ENCODE measurements at regions not wholly inside any gene's neighbourhood (a gene's known extent, or its start where the extent isn't known, plus 50 kb on each side); places are given as distances from the start of the nearest gene placed in this dataset.

DNA sequence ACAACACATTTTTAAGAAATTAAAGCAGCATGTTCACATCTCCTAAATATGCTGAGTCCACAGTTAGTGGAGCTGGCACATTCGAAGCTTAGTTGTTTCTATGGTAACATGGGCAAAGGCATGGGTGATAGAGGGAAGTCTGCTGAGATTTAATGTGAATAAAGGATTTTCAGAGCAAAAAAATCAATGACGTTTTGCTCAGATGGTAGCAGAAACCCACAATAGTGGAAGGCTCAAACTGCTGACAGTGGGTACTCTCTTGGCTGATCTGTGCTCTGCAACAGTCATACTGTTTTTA, 795.1 kb upstream of the ARPP21 start:
- WGBS, result 93% methylated on average over 2 of the region's 2 CpGs
- no peak overlapping the region for H3K27ac ChIP-seq (ENCODE audit: low read depth in 1 of 2, low read length in 1 of 2)
- DNase-seq (ENCODE audit: low read depth in 6 of 9, low spot score in 9 of 9), result no peak
- H3K4me1 ChIP-seq (ENCODE audit: control insufficient read depth in 2 of 2, insufficient read depth in 2 of 2, low read length in 2 of 2), result no peaks in the 10 kb centered on the region
- no peaks in the 10 kb centered on the region for H3K27me3 ChIP-seq (ENCODE audit: control insufficient read depth in 2 of 2, insufficient read depth in 1 of 2, low read length in 1 of 2)
- no peak overlapping the region for H3K4me3 ChIP-seq (ENCODE audit: low read length in 2 of 2)
- no peaks in the 10 kb centered on the region for H3K36me3 ChIP-seq (ENCODE audit: control insufficient read depth in 2 of 2, insufficient read depth in 2 of 2, low read length in 1 of 2)
- no peaks in the 10 kb centered on the region for H3K9me3 ChIP-seq (ENCODE audit: control insufficient read depth in 2 of 2, insufficient read depth in 1 of 2, low read length in 1 of 2)

DNA sequence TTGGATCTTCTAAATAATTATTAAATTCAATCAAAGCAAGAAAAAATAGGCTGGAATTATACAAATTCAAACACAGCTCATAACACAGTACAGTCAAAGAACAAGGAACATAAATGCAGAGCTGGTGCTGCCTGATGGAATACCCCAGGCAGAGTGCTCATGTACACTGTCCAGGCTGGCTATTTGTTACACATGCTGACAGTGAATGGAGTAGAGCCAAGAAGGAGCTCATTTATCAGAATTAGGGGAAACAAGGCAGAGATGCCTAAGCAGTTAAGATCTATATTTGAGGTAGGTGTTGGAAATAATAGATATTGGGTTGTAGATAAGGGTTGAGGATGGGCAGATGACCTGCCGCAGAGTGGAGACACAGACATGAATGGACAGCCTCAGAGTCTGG, 788.2 kb upstream of the ARPP21 start:
- DNase-seq (ENCODE audit: low read depth in 6 of 9, low spot score in 9 of 9), result no peak
- Histone ChIP-seq H3K36me3 (ENCODE audit: control insufficient read depth in 2 of 2, insufficient read depth in 2 of 2, low read length in 1 of 2) (no peaks in the 10 kb centered on the region), H3K9me3 (ENCODE audit: control insufficient read depth in 2 of 2, insufficient read depth in 1 of 2, low read length in 1 of 2) (no peaks in the 10 kb centered on the region), H3K4me3 (ENCODE audit: low read length in 2 of 2) (no peak overlapping the region), H3K27me3 (ENCODE audit: control insufficient read depth in 2 of 2, insufficient read depth in 1 of 2, low read length in 1 of 2) (no peaks in the 10 kb centered on the region), H3K4me1 (ENCODE audit: control insufficient read depth in 2 of 2, insufficient read depth in 2 of 2, low read length in 2 of 2) (peaks cover 2% of the 10 kb centered on the region in 2 donors), H3K27ac (ENCODE audit: low read depth in 1 of 2, low read length in 1 of 2) (no peak overlapping the region)
- 100% methylated on average over 1 of the region's 1 CpG for WGBS

DNA sequence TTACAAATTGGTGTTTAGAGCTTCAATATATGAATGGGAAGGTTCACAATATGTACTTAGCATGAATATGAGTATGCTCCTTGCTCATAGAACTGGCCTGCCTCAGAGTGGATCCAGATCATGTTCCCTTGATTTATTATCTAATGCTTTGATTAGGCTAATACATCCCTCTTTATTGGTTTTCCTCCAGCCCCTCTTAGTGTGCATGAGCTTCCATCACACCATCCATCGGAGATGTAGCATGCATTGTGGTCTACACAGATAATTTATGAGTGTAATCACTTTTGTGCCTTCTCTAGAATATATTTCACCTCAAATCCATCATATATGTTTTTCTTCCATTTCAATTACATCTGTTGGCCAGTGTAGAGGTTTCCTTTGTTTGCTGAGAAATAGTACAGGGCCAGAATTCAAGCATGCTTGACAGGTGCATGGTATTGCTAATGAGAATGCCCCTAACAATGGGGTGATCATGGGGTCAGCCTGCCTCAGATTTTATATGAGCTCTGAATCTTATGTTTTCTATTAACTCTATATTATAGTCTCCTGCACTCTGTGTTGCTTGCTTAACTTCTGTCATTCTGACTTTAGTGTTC, 786.4 kb upstream of the ARPP21 start:
- 98% methylated on average over 1 of the region's 1 CpG for WGBS
- DNase-seq (ENCODE audit: low read depth in 6 of 9, low spot score in 9 of 9), result no peak
- Histone ChIP-seq H3K36me3 (ENCODE audit: control insufficient read depth in 2 of 2, insufficient read depth in 2 of 2, low read length in 1 of 2) (no peaks in the 10 kb centered on the region), H3K27me3 (ENCODE audit: control insufficient read depth in 2 of 2, insufficient read depth in 1 of 2, low read length in 1 of 2) (no peaks in the 10 kb centered on the region), H3K27ac (ENCODE audit: low read depth in 1 of 2, low read length in 1 of 2) (no peak overlapping the region), H3K4me3 (ENCODE audit: low read length in 2 of 2) (no peak overlapping the region), H3K9me3 (ENCODE audit: control insufficient read depth in 2 of 2, insufficient read depth in 1 of 2, low read length in 1 of 2) (no peaks in the 10 kb centered on the region), H3K4me1 (ENCODE audit: control insufficient read depth in 2 of 2, insufficient read depth in 2 of 2, low read length in 2 of 2) (peaks cover 2 to 7% of the 10 kb centered on the region in 2 donors)

DNA sequence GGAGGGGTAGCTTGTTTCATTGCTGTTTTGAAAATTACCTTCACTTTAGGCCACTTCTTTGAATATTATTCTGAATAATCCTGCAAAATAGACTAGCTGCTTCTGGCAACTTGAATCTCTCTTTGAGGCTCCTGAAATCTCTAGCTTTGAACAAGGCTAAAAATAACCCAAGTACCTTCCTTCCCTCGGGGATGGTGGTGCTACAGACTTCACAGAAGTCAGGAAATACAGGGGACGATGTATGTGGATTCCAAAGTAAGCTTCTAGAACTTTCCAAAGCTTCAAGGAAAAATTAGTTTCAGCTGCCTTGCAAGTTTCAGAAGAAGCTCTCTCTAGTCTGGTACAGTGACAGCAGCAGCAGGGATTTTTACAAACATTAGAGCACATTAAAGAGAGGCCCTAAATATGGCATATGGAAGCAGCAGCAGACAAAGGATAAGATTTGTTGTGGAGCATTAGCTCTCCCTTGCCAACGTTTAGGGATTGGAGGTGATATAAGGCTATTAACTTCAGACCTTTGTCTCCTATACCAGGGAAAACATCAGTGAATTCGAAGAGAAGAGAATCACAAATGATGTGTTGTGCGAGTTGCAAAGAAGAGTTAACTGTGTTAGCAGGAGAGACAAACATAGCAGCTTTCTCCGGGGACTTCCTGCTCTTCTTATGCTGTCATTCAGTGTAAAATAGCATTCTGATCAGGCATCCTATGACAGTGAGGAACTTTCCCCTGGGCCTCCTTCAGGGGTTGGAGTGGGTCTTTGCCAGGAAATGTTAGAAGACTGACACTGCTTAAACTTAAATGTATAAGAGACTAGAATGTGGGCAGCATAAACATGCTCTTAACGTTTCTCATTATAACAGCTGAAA, 783.0 kb upstream of the ARPP21 start:
- 26% methylated on average over 7 of the region's 7 CpGs for WGBS
- H3K27me3 ChIP-seq (ENCODE audit: control insufficient read depth in 2 of 2, insufficient read depth in 1 of 2, low read length in 1 of 2), result no peaks in the 10 kb centered on the region
- H3K9me3 ChIP-seq (ENCODE audit: control insufficient read depth in 2 of 2, insufficient read depth in 1 of 2, low read length in 1 of 2), result no peaks in the 10 kb centered on the region
- H3K36me3 ChIP-seq (ENCODE audit: control insufficient read depth in 2 of 2, insufficient read depth in 2 of 2, low read length in 1 of 2), result no peaks in the 10 kb centered on the region
- H3K27ac ChIP-seq (ENCODE audit: low read depth in 1 of 2, low read length in 1 of 2), result peak overlapping the region in 1 of 2 donors; percentile 78
- peaks cover 2 to 7% of the 10 kb centered on the region in 2 donors for H3K4me1 ChIP-seq (ENCODE audit: control insufficient read depth in 2 of 2, insufficient read depth in 2 of 2, low read length in 2 of 2)
- peak in 7 of 9 donors; percentile 8 to 62 (median 17) for DNase-seq (ENCODE audit: low read depth in 6 of 9, low spot score in 9 of 9)
- no peak overlapping the region for H3K4me3 ChIP-seq (ENCODE audit: low read length in 2 of 2)

DNA sequence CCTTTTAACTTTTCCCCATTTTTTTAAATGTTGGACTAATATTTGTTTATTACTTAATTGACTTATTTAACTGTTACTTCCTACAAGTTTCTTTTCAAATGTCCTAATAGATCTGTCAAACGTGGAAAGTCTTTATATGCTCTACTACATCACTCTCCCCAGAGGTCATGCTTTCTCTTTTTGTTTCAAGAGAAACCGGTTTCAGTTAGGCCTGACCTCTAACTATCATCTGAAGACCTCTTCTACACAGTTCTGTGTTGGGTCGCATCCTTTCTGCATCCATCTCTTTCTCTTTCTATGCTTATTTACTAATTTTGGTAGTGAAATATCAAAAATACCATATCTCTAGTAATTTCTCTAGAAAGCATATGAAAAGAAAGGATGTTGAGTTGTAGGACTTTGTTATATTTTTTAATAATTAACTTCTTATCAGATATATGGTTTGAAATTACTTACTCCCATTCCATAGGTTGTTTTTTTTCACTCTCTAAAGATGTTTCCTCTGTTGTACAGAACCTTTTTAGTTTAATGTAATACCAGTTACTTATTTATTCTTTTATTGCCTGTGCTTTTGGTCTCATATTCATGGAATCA, 781.2 kb upstream of the ARPP21 start:
- no peaks in the 10 kb centered on the region for H3K9me3 ChIP-seq (ENCODE audit: control insufficient read depth in 2 of 2, insufficient read depth in 1 of 2, low read length in 1 of 2)
- 97% methylated on average over 3 of the region's 3 CpGs for WGBS
- H3K4me3 ChIP-seq (ENCODE audit: low read length in 2 of 2), result no peak overlapping the region
- H3K27ac ChIP-seq (ENCODE audit: low read depth in 1 of 2, low read length in 1 of 2), result no peak overlapping the region
- no peaks in the 10 kb centered on the region for H3K27me3 ChIP-seq (ENCODE audit: control insufficient read depth in 2 of 2, insufficient read depth in 1 of 2, low read length in 1 of 2)
- H3K36me3 ChIP-seq (ENCODE audit: control insufficient read depth in 2 of 2, insufficient read depth in 2 of 2, low read length in 1 of 2), result no peaks in the 10 kb centered on the region
- no peak for DNase-seq (ENCODE audit: low read depth in 6 of 9, low spot score in 9 of 9)
- peaks cover 2 to 10% of the 10 kb centered on the region in 2 donors for H3K4me1 ChIP-seq (ENCODE audit: control insufficient read depth in 2 of 2, insufficient read depth in 2 of 2, low read length in 2 of 2)

DNA sequence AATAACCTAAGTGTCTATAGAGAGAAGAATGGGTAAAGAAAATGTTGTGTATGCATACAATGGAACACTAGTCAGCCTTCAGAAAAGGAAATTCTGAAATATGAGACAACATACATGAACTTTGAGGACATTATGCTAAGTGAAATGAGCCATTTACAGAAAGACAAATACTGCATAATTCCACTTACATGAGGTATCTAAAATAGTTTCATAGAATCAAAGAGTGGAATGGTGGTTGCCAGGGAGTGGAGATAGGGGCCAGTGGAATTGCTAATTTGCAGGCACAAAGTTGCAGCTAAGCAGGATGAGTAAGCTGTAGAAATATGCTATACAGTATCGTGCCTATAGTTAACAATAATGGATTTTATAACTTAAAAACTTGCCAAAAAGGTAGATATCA, 779.6 kb upstream of the ARPP21 start:
- no peaks in the 10 kb centered on the region for H3K36me3 ChIP-seq (ENCODE audit: control insufficient read depth in 2 of 2, insufficient read depth in 2 of 2, low read length in 1 of 2)
- 96% methylated on average over 1 of the region's 1 CpG for WGBS
- H3K27ac ChIP-seq (ENCODE audit: low read depth in 1 of 2, low read length in 1 of 2), result no peak overlapping the region
- peaks cover 2 to 10% of the 10 kb centered on the region in 2 donors for H3K4me1 ChIP-seq (ENCODE audit: control insufficient read depth in 2 of 2, insufficient read depth in 2 of 2, low read length in 2 of 2)
- no peak for DNase-seq (ENCODE audit: low read depth in 6 of 9, low spot score in 9 of 9)
- H3K9me3 ChIP-seq (ENCODE audit: control insufficient read depth in 2 of 2, insufficient read depth in 1 of 2, low read length in 1 of 2), result no peaks in the 10 kb centered on the region
- H3K27me3 ChIP-seq (ENCODE audit: control insufficient read depth in 2 of 2, insufficient read depth in 1 of 2, low read length in 1 of 2), result no peaks in the 10 kb centered on the region
- no peak overlapping the region for H3K4me3 ChIP-seq (ENCODE audit: low read length in 2 of 2)

DNA sequence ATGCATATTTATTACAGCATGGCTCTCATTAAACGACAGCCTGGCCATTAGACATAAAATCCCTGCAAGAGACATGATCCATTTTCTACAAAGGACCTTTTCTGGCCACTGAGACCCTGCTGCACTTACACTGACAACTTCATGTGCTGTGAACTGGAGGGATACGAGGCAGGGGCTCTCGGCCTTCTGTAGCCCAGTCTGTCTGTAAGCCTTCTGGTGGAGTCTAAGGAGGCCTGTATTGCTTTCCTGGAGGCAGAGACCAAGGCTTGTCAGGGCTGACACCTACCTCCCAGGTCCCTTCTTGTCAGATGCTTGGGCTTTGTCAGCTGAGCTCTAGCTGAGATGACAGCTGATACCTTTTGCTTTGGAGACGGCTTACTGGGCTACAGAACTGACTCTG, 776.9 kb upstream of the ARPP21 start:
- no peak for DNase-seq (ENCODE audit: low read depth in 6 of 9, low spot score in 9 of 9)
- no peaks in the 10 kb centered on the region for H3K9me3 ChIP-seq (ENCODE audit: control insufficient read depth in 2 of 2, insufficient read depth in 1 of 2, low read length in 1 of 2)
- H3K27ac ChIP-seq (ENCODE audit: low read depth in 1 of 2, low read length in 1 of 2), result peak overlapping the region in 1 of 2 donors; percentile 67
- H3K4me3 ChIP-seq (ENCODE audit: low read length in 2 of 2), result no peak overlapping the region
- peaks cover 0 to 2% of the 10 kb centered on the region in 2 donors for H3K4me1 ChIP-seq (ENCODE audit: control insufficient read depth in 2 of 2, insufficient read depth in 2 of 2, low read length in 2 of 2)
- 95% methylated on average over 4 of the region's 4 CpGs for WGBS
- no peaks in the 10 kb centered on the region for H3K36me3 ChIP-seq (ENCODE audit: control insufficient read depth in 2 of 2, insufficient read depth in 2 of 2, low read length in 1 of 2)
- H3K27me3 ChIP-seq (ENCODE audit: control insufficient read depth in 2 of 2, insufficient read depth in 1 of 2, low read length in 1 of 2), result no peaks in the 10 kb centered on the region

DNA sequence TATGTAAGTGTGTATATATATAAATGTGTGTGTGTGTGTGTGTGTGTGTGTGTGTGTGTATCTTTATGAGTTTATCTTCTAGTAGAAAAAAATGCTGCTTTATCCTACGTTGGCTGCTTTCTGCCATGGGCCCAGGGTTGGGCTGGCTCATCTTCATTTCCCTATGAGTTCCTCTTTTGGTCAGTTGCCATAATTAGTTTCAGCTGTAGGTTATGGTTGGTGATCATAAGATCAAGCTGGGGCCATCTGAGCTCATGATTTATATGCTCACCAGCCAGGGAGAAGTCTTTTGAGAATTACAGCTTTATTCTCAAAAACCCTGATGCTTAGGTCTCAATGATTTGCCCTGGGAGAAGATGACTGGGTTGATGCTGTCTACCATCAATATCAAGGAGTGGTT, 775.8 kb upstream of the ARPP21 start:
- WGBS, result 75% methylated on average over 1 of the region's 1 CpG
- H3K4me1 ChIP-seq (ENCODE audit: control insufficient read depth in 2 of 2, insufficient read depth in 2 of 2, low read length in 2 of 2), result peaks cover 0 to 2% of the 10 kb centered on the region in 2 donors

DNA sequence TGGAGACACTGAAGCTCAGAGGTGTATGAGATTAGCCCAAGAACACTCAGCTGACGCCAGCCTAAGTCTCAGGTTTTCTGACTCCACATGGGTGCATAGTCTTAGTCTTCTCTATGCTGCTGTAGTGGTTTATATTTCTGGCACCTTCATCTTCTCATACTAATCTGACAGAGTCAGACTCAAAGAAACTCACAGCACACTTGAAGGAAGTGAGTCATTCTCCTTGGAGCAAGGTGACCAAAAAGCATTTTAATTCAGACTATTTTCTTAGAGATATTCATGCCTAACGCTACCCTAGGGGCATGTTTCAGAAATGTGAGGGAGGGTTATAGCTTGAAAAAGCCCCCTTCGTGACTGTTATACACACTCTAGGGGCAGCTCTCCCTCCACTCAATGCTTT, 775.3 kb upstream of the ARPP21 start:
- Histone ChIP-seq H3K27me3 (ENCODE audit: control insufficient read depth in 2 of 2, insufficient read depth in 1 of 2, low read length in 1 of 2) (no peaks in the 10 kb centered on the region), H3K9me3 (ENCODE audit: control insufficient read depth in 2 of 2, insufficient read depth in 1 of 2, low read length in 1 of 2) (no peaks in the 10 kb centered on the region), H3K4me1 (ENCODE audit: control insufficient read depth in 2 of 2, insufficient read depth in 2 of 2, low read length in 2 of 2) (peaks cover 0 to 2% of the 10 kb centered on the region in 2 donors), H3K36me3 (ENCODE audit: control insufficient read depth in 2 of 2, insufficient read depth in 2 of 2, low read length in 1 of 2) (no peaks in the 10 kb centered on the region), H3K27ac (ENCODE audit: low read depth in 1 of 2, low read length in 1 of 2) (no peak overlapping the region), H3K4me3 (ENCODE audit: low read length in 2 of 2) (no peak overlapping the region)
- 96% methylated on average over 3 of the region's 3 CpGs for WGBS
- DNase-seq (ENCODE audit: low read depth in 6 of 9, low spot score in 9 of 9), result no peak

More for the DNA sequence above, 775.8 kb upstream of the ARPP21 start:
- Histone ChIP-seq H3K27me3 (ENCODE audit: control insufficient read depth in 2 of 2, insufficient read depth in 1 of 2, low read length in 1 of 2) (no peaks in the 10 kb centered on the region), H3K36me3 (ENCODE audit: control insufficient read depth in 2 of 2, insufficient read depth in 2 of 2, low read length in 1 of 2) (no peaks in the 10 kb centered on the region), H3K9me3 (ENCODE audit: control insufficient read depth in 2 of 2, insufficient read depth in 1 of 2, low read length in 1 of 2) (no peaks in the 10 kb centered on the region), H3K4me3 (ENCODE audit: low read length in 2 of 2) (no peak overlapping the region), H3K27ac (ENCODE audit: low read depth in 1 of 2, low read length in 1 of 2) (no peak overlapping the region)
- DNase-seq (ENCODE audit: low read depth in 6 of 9, low spot score in 9 of 9), result no peak
